ENCODE measurements at regions not wholly inside any gene's neighbourhood (a gene's known extent, or its start where the extent isn't known, plus 50 kb on each side); places are given as distances from the start of the nearest gene placed in this dataset.

GRCh38 chr7:152956006-152956405 is 196.5 kb downstream of the ACTR3B start:
- TF ChIP-seq, protein P1, sequence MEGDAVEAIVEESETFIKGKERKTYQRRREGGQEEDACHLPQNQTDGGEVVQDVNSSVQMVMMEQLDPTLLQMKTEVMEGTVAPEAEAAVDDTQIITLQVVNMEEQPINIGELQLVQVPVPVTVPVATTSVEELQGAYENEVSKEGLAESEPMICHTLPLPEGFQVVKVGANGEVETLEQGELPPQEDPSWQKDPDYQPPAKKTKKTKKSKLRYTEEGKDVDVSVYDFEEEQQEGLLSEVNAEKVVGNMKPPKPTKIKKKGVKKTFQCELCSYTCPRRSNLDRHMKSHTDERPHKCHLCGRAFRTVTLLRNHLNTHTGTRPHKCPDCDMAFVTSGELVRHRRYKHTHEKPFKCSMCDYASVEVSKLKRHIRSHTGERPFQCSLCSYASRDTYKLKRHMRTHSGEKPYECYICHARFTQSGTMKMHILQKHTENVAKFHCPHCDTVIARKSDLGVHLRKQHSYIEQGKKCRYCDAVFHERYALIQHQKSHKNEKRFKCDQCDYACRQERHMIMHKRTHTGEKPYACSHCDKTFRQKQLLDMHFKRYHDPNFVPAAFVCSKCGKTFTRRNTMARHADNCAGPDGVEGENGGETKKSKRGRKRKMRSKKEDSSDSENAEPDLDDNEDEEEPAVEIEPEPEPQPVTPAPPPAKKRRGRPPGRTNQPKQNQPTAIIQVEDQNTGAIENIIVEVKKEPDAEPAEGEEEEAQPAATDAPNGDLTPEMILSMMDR (conservative IDR thresholded peaks at IDR 0.05; ENCODE audit: low read depth, low read length) = no peak
- TF ChIP-seq POLR2A (IDR thresholded peaks at IDR 0.05; ENCODE audit: low read depth, low read length) = no peak
- TF ChIP-seq MAFK (IDR thresholded peaks at IDR 0.05; ENCODE audit: low read depth, low read length) = no peak
- TF ChIP-seq CEBPB (IDR thresholded peaks at IDR 0.05; ENCODE audit: low read depth, low read length) = no peak
- no peak for TF ChIP-seq MAZ (IDR thresholded peaks at IDR 0.05; ENCODE audit: borderline replicate concordance, low read depth, low read length)
- TF ChIP-seq SMC3 (IDR thresholded peaks at IDR 0.05; ENCODE audit: low read depth, low read length) = no peak
- no peak for TF ChIP-seq MXI1 (IDR thresholded peaks at IDR 0.05; ENCODE audit: borderline replicate concordance, low read depth, low read length)
